IPS DF 6.9 (cell line): ENCODE measurements at regions not wholly inside any gene's neighbourhood (a gene's known extent, or its start where the extent isn't known, plus 50 kb on each side); places are given as distances from the start of the nearest gene placed in this dataset.
"Not testable (repeated sequence)": the region's sequence is repeated elsewhere in the genome, so short reads cannot be mapped to it uniquely, and the experiment has no call there.

Experiments used
- DNase-seq: peaks from one replicate; pipeline ENCODE4 v3.0.0-alpha.2; 2013; ENCODE audit warnings: low read depth, low spot score
- H3K27ac ChIP-seq: one replicate; pipeline ENCODE4 v1.5.1; 2013; ENCODE audit warnings: low read length, control low read depth
- H3K27me3 ChIP-seq: 2 replicates; pipeline ENCODE4 v1.6.1; 2013; ENCODE audit warnings: mild to moderate bottlenecking, low read length; ENCODE audit not compliant: control insufficient read depth, insufficient read depth
- H3K36me3 ChIP-seq: 2 replicates; pipeline ENCODE4 v1.6.1; 2013; ENCODE audit warnings: low read length; ENCODE audit not compliant: control insufficient read depth, insufficient read depth
- H3K4me1 ChIP-seq: 2 replicates; pipeline ENCODE4 v1.6.1; 2013; ENCODE audit warnings: low read length; ENCODE audit not compliant: control insufficient read depth, insufficient read depth
- H3K4me3 ChIP-seq: 2 replicates; pipeline ENCODE4 v1.5.1; 2013; ENCODE audit warnings: mild to moderate bottlenecking, low read length
- H3K9me3 ChIP-seq: 2 replicates; pipeline ENCODE4 v1.6.1; 2013; ENCODE audit warnings: low read length, inconsistent platforms; ENCODE audit not compliant: control insufficient read depth, insufficient read depth
- WGBS: extraction: QIAGEN DNeasy Blood & Tissue Kit; methylation state at CpG from one replicate; pipeline ENCODE4 v1.1.7; 2013; ENCODE audit warnings: mixed read lengths, missing lambda C conversion rate; ENCODE audit not compliant: insufficient read length, insufficient coverage; 5-methylcytosine and 5-hydroxymethylcytosine counted together

GRCh38 chr4:181838253-181838652 lies 404.9 kb upstream of the TENM3 start:
- no CpG with 5 or more reads among the region's 3 CpGs for WGBS
- Histone ChIP-seq H3K27ac (no peak overlapping the region), H3K9me3 (no peaks in the 10 kb centered on the region), H3K4me1 (no peaks in the 10 kb centered on the region), H3K4me3 (no peak overlapping the region), H3K27me3 (no peaks in the 10 kb centered on the region), H3K36me3 (no peaks in the 10 kb centered on the region)
- no peak for DNase-seq

- H3K4me3 ChIP-seq, DNase-seq, H3K4me1 ChIP-seq, H3K36me3 ChIP-seq, H3K27ac ChIP-seq, H3K27me3 ChIP-seq, H3K9me3 ChIP-seq: not testable (repeated sequence)
- WGBS = no CpG with 5 or more reads among the region's 14 CpGs
Measured at GRCh38 chr4:181843797-181844196, 399.4 kb upstream of the TENM3 start.

GRCh38 chr4:181845617-181846016 lies 397.6 kb upstream of the TENM3 start:
- Histone ChIP-seq H3K27ac (no peak overlapping the region), H3K9me3 (no peaks in the 10 kb centered on the region), H3K4me3 (no peak overlapping the region), H3K27me3 (no peaks in the 10 kb centered on the region), H3K4me1 (no peaks in the 10 kb centered on the region), H3K36me3 (no peaks in the 10 kb centered on the region)
- DNase-seq = no peak
- WGBS = no CpG with 5 or more reads among the region's 3 CpGs

GRCh38 chr4:181846934-181847333 lies 396.3 kb upstream of the TENM3 start:
- Histone ChIP-seq H3K36me3 (no peaks in the 10 kb centered on the region), H3K27ac (no peak overlapping the region), H3K4me3 (no peak overlapping the region), H3K4me1 (no peaks in the 10 kb centered on the region), H3K9me3 (no peaks in the 10 kb centered on the region), H3K27me3 (no peaks in the 10 kb centered on the region)
- no peak for DNase-seq
- no CpG with 5 or more reads among the region's 4 CpGs for WGBS

GRCh38 chr4:181848357-181848756 lies 394.8 kb upstream of the TENM3 start:
- no peak overlapping the region for H3K27ac ChIP-seq
- H3K4me1 ChIP-seq = no peaks in the 10 kb centered on the region
- DNase-seq = no peak
- no CpG with 5 or more reads among the region's 6 CpGs for WGBS
- H3K4me3 ChIP-seq = no peak overlapping the region
- no peaks in the 10 kb centered on the region for H3K36me3 ChIP-seq
- H3K9me3 ChIP-seq = no peaks in the 10 kb centered on the region
- H3K27me3 ChIP-seq = no peaks in the 10 kb centered on the region

- H3K4me3 ChIP-seq = no peak overlapping the region
- no peaks in the 10 kb centered on the region for H3K4me1 ChIP-seq
- H3K27me3 ChIP-seq = no peaks in the 10 kb centered on the region
- H3K36me3 ChIP-seq = no peaks in the 10 kb centered on the region
- no CpG with 5 or more reads among the region's 2 CpGs for WGBS
- H3K27ac ChIP-seq = no peak overlapping the region
- DNase-seq = no peak
- no peaks in the 10 kb centered on the region for H3K9me3 ChIP-seq
Measured at GRCh38 chr4:181849472-181849871, 393.7 kb upstream of the TENM3 start.

- H3K36me3 ChIP-seq = no peaks in the 10 kb centered on the region
- no peak overlapping the region for H3K4me3 ChIP-seq
- H3K27ac ChIP-seq = no peak overlapping the region
- H3K27me3 ChIP-seq = no peaks in the 10 kb centered on the region
- DNase-seq = no peak
- H3K9me3 ChIP-seq = no peaks in the 10 kb centered on the region
- no CpG with 5 or more reads among the region's 6 CpGs for WGBS
- H3K4me1 ChIP-seq = no peaks in the 10 kb centered on the region
Measured at GRCh38 chr4:181853881-181854511, 389.2 kb upstream of the TENM3 start.

GRCh38 chr4:181855307-181855706 lies 387.9 kb upstream of the TENM3 start:
- Histone ChIP-seq H3K27ac (no peak overlapping the region), H3K27me3 (no peaks in the 10 kb centered on the region), H3K4me3 (no peak overlapping the region), H3K36me3 (no peaks in the 10 kb centered on the region), H3K9me3 (no peaks in the 10 kb centered on the region), H3K4me1 (no peaks in the 10 kb centered on the region)
- no peak for DNase-seq
- no CpG with 5 or more reads among the region's 1 CpG for WGBS

GRCh38 chr4:181857471-181857870 lies 385.7 kb upstream of the TENM3 start:
- no CpG with 5 or more reads among the region's 1 CpG for WGBS

GRCh38 chr4:181858741-181859140 lies 384.5 kb upstream of the TENM3 start:
- Histone ChIP-seq H3K4me3 (no peak overlapping the region), H3K27ac (no peak overlapping the region), H3K36me3 (no peaks in the 10 kb centered on the region), H3K9me3 (no peaks in the 10 kb centered on the region), H3K4me1 (no peaks in the 10 kb centered on the region), H3K27me3 (no peaks in the 10 kb centered on the region)
- no peak for DNase-seq
- no CpG with 5 or more reads among the region's 4 CpGs for WGBS

More at GRCh38 chr4:181857471-181857870, 385.7 kb upstream of the TENM3 start:
- H3K27ac ChIP-seq, H3K27me3 ChIP-seq, H3K9me3 ChIP-seq, H3K4me1 ChIP-seq, H3K36me3 ChIP-seq, DNase-seq, H3K4me3 ChIP-seq: not testable (repeated sequence)

GRCh38 chr4:181859439-181859838 lies 383.8 kb upstream of the TENM3 start:
- WGBS = no CpG with 5 or more reads among the region's 2 CpGs
- no peaks in the 10 kb centered on the region for H3K36me3 ChIP-seq
- no peaks in the 10 kb centered on the region for H3K4me1 ChIP-seq
- no peaks in the 10 kb centered on the region for H3K9me3 ChIP-seq
- no peak overlapping the region for H3K27ac ChIP-seq
- no peak overlapping the region for H3K4me3 ChIP-seq
- H3K27me3 ChIP-seq = no peaks in the 10 kb centered on the region
- no peak for DNase-seq
